Activated T-cell treated with anti-CD3 and anti-CD28 coated beads, Interleukin-2, amount 50 U/mL, for 4 hours (primary cell): ENCODE measurements at regions not wholly inside any gene's neighbourhood (a gene's known extent, or its start where the extent isn't known, plus 50 kb on each side); places are given as distances from the start of the nearest gene placed in this dataset.

ENCODE experiments used
- ATAC-seq, 2 donors: fragments of 200-7000 bp; cut with Tn5 transposase; one replicate each; pipeline ENCODE4 v1.10.0; 2021
- DNase-seq: peaks from one replicate; pipeline ENCODE4 v3.0.0-alpha.2; 2020
- H3K27me3 Mint-ChIP-seq: one replicate; pipeline ENCODE4 v1.8.0; 2021; ENCODE audit warnings: low read depth, mixed read lengths
- H3K36me3 Mint-ChIP-seq: one replicate; pipeline ENCODE4 v1.8.0; 2022; ENCODE audit warnings: mixed read lengths; ENCODE audit not compliant: insufficient read depth
- H3K4me1 Mint-ChIP-seq: one replicate; pipeline ENCODE4 v1.8.0; 2021; ENCODE audit warnings: low read depth, mixed read lengths
- H3K4me3 Mint-ChIP-seq: one replicate; pipeline ENCODE4 v1.8.0; 2021; ENCODE audit warnings: mild to moderate bottlenecking, moderate library complexity, mixed read lengths
- H3K9me3 Mint-ChIP-seq: one replicate; pipeline ENCODE4 v1.8.0; 2021; ENCODE audit warnings: mixed read lengths

DNA sequence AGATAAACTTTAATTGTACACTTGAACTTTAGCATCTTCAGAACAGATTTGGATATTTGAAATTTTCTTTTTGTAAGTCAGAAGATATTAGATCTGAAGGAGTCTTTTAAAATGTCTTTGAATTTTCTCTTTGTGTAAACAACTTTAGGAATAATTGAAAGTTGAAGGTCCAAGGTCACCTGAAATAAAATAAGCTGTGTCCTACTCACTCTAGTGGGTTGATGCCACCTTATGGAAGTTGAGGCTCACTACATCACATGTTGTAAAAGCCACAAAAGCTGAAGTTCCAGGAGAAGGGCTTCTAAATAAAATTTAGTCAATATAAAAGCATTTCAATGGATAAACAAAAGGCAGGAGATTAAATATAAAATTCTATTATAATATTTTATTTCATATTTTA is 122.0 kb upstream of the ATXN7L3B start:
- Mint-ChIP-seq H3K27me3 (peaks cover 2% of the 10 kb centered on the region), H3K4me3 (no peak overlapping the region), H3K36me3 (no peaks in the 10 kb centered on the region), H3K4me1 (no peaks in the 10 kb centered on the region), H3K9me3 (no peaks in the 10 kb centered on the region)
- ATAC-seq = no peak
- DNase-seq = no peak

DNA sequence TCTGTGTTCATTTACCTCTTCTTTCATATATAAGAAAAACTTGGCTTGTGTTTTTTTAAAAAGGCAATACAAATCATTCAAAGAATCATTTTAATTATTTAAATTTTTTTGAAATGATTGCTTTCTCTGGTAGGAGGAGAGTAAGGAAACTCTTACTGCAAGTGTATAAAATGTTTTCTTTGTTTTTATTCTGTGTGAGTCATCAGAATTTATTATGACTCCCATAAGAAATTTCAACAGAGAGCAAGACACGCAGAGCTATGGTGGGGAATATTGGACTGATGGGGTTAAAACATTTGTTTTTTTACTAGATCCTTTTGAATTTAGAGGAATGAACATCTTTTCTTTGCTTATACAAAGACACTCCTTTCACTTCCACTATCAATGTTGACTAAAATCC is 119.1 kb upstream of the ATXN7L3B start:
- Mint-ChIP-seq H3K27me3 (peaks cover 2% of the 10 kb centered on the region), H3K36me3 (no peaks in the 10 kb centered on the region), H3K4me1 (no peaks in the 10 kb centered on the region), H3K9me3 (no peaks in the 10 kb centered on the region), H3K4me3 (no peak overlapping the region)
- no peak for DNase-seq
- ATAC-seq = no peak

DNA sequence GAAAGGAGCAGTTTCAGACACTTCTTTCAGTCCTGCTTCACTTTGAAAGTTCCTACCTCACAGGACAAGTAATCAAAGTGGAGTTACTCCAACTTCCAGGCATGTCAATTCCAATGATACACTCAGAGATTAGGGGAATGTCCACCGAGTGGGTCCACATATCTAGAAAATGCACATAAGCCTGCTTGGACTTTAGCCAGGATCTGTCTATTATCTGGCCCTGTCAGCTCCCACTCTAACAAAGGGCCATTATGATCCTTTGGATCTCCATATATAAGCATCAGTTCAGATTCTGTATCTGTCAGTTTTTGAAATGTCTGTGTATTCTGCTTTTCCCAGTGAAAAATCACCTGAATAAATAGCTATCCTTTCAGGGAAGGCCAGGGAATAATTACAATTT is 112.9 kb upstream of the ATXN7L3B start:
- Mint-ChIP-seq H3K4me3 (no peak overlapping the region), H3K4me1 (no peaks in the 10 kb centered on the region), H3K27me3 (no peaks in the 10 kb centered on the region), H3K36me3 (no peaks in the 10 kb centered on the region), H3K9me3 (peaks cover 3% of the 10 kb centered on the region)
- ATAC-seq = no peak
- no peak for DNase-seq

DNA sequence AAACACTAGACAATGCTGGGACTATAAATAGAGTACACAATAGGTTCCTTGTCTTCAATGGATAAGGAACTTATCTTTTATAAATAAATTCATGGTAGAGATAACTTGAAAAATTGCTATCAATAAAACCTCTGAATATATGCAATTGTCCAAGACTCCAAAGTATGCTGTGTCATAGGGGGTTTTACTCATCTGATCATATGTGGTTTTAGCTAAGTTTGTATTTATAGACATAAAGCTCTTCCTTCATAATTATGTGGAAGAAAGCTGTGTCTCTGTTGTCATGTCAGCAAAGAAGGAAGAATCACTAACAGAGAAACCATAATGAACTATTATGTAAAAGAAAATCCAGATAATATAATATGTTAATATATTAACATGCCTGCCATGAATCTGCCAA is 111.5 kb upstream of the ATXN7L3B start:
- ATAC-seq = no peak
- Mint-ChIP-seq H3K36me3 (no peaks in the 10 kb centered on the region), H3K4me3 (no peak overlapping the region)

DNA sequence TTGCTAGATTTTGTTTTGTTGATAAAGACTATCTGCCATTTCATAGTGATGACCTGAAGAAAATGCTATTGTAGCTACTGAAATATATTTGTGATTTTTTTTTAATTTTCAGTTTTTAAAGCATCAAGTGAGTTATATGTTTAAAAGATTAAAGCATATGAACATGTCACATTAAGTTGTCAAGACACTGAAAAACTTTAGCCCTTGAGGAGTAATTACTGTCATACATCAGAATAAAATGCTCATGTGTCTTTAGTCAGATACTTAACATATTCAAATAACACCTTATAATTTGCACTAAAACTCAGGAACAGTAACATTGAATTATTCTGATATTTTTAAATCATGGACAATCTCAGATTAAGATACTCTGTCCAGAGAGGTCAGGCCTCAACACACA is 108.1 kb upstream of the ATXN7L3B start:
- DNase-seq (no peak), ATAC-seq (no peak)
- no peak overlapping the region for H3K4me3 Mint-ChIP-seq
- H3K36me3 Mint-ChIP-seq = no peaks in the 10 kb centered on the region
- peaks cover 3% of the 10 kb centered on the region for H3K27me3 Mint-ChIP-seq
- H3K9me3 Mint-ChIP-seq = peaks cover 3% of the 10 kb centered on the region
- no peaks in the 10 kb centered on the region for H3K4me1 Mint-ChIP-seq

More for the DNA sequence above, 111.5 kb upstream of the ATXN7L3B start:
- H3K4me1 Mint-ChIP-seq = no peaks in the 10 kb centered on the region
- H3K9me3 Mint-ChIP-seq = peaks cover 3% of the 10 kb centered on the region
- H3K27me3 Mint-ChIP-seq = no peaks in the 10 kb centered on the region
- DNase-seq = no peak

DNA sequence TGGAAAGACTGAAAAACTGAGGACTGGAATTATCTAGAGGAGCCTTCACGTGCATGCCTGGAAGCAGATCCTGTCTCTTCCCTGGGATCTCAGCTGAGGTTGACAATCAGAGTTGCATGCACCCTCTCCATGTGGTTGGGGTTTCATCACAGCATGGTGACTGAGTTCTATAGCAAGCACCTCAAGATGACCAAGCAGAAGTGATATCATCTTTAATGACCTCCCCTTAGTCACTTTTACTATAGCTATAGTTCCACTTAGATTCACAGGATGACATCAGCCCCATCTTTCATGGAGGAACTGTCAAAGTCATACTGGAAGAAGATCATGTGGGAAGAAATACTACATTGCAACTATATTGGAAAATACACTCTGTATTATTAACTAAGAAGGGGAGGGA is 105.8 kb upstream of the ATXN7L3B start:
- peaks cover 3% of the 10 kb centered on the region for H3K27me3 Mint-ChIP-seq
- DNase-seq (no peak), ATAC-seq (no peak)
- H3K36me3 Mint-ChIP-seq = no peaks in the 10 kb centered on the region
- no peaks in the 10 kb centered on the region for H3K4me1 Mint-ChIP-seq
- peaks cover 5% of the 10 kb centered on the region for H3K9me3 Mint-ChIP-seq
- H3K4me3 Mint-ChIP-seq = no peak overlapping the region

DNA sequence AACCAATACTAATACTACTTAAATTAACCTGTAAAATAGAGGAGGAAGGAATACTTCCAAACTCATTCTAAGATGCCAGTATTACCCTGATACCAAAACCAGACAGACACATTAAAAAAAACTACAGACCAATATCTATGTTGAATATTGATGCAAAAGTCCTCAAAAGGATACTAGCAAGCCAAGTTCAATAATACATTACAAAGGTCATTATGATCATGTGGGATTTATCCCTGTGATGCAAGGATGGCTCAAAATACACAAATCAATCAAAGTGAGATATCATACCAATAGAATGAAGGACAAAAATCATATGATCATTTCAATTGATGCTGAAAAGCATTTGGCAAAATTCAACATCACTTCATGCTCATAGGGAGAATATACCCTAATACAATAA is 97.2 kb upstream of the ATXN7L3B start:
- Mint-ChIP-seq H3K9me3 (peaks cover 3% of the 10 kb centered on the region), H3K4me1 (no peaks in the 10 kb centered on the region), H3K27me3 (peaks cover 14% of the 10 kb centered on the region), H3K4me3 (no peak overlapping the region), H3K36me3 (no peaks in the 10 kb centered on the region)
- no peak for DNase-seq
- no peak for ATAC-seq

DNA sequence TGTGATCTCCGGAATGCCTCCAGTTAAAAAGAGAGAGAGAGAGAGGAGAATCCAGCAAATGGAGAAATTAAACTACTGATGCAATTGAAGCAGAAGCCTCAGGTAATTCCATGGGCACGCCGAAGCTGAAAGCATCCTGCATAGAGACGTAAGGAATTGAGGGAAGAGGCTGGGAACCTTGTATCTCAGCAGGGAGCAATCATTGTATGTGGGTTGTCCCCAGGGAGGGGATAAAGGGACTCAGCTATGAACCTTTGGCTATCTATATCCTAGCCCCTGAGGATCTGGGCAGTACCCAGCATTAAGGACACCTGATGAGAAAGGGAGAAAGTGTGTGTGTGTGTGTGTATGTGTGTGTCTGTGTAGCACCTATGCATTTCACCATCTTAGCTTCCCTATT is 95.8 kb upstream of the ATXN7L3B start:
- Mint-ChIP-seq H3K9me3 (no peaks in the 10 kb centered on the region), H3K36me3 (no peaks in the 10 kb centered on the region), H3K4me1 (no peaks in the 10 kb centered on the region), H3K27me3 (peaks cover 14% of the 10 kb centered on the region), H3K4me3 (no peak overlapping the region)
- ATAC-seq (no peak), DNase-seq (no peak)

DNA sequence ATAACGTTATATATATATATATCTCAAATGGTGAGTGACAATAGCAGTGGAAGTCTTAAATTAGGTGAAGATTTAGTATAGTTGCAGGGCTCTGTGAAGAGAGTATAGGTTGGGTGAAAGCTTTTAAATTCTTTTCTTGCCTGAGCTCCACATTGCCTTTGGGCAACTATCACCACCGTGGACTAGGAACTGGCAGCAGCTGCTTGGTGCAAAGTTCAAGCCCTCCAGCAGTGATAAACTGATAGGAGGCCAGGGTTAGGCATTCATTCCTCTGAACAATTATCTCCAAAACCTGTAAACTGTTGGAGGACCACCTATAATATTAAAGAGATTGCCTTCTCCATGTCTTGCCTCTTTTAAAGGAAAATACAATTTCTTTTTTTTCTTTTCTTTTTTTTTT is 91.2 kb upstream of the ATXN7L3B start:
- Mint-ChIP-seq H3K36me3 (no peaks in the 10 kb centered on the region), H3K4me1 (no peaks in the 10 kb centered on the region), H3K27me3 (peaks cover 2% of the 10 kb centered on the region), H3K9me3 (no peaks in the 10 kb centered on the region), H3K4me3 (no peak overlapping the region)
- ATAC-seq (no peak), DNase-seq (no peak)

DNA sequence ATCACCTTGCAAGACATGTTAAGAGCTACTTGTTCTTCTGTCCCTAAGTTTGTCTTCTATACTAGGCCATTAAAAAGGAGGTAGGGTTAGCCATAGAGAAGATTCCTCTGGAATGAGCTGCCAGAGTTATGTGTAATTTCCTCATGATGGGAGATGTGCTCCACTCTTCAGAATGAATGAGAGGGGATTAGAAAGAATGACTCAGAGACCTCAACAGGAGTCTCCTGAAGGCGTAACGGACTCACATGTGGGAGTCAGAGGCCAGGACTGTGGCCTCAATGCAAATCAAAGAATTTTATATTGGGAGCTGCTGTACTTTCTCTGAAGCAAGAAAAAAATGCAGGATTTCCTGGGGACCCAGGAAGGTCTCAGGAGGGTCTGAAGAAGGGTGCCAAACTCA is 87.8 kb upstream of the ATXN7L3B start:
- no peak for DNase-seq
- no peak for ATAC-seq
- H3K4me1 Mint-ChIP-seq = no peaks in the 10 kb centered on the region
- no peaks in the 10 kb centered on the region for H3K36me3 Mint-ChIP-seq
- H3K27me3 Mint-ChIP-seq = peaks cover 2% of the 10 kb centered on the region
- H3K9me3 Mint-ChIP-seq = no peaks in the 10 kb centered on the region
- no peak overlapping the region for H3K4me3 Mint-ChIP-seq

DNA sequence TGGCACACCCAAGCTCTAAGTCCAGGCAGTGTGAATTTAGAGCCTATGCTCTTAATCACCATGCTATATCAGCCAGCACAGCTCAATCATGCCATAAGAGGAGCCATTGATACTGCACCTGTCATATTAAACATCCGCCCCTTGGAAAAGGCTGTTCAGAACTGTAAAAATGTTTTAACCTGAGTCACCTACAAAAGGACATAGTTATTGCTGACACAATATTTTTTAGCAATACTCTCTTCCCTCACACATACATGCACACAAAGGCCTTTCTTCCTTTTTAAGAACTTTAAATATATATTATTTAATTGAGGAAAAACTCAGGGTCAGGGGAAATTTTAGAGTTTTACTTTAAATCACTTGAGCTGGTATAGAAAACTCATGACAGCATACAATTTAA is 83.5 kb upstream of the ATXN7L3B start:
- Mint-ChIP-seq H3K27me3 (no peaks in the 10 kb centered on the region), H3K36me3 (no peaks in the 10 kb centered on the region), H3K9me3 (no peaks in the 10 kb centered on the region), H3K4me1 (no peaks in the 10 kb centered on the region), H3K4me3 (no peak overlapping the region)
- DNase-seq = no peak
- ATAC-seq = no peak

DNA sequence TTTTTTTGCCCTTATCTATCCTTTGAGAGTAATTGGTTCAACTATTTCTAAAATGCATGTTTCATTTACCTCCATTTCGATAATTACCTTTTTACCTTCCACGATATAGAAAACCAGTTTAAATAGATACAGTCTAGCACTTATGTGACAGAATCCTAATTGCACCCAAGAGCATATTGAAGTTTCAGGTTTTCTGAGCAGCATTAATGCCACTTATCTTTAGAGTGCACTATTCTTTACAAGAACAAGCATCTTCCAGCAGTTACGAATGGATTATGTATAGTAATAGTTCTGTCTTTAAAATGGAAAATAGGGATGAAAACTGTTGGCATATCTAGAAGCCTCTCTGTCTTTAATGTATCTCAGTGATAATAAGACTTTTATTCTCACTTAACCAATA is 82.2 kb upstream of the ATXN7L3B start:
- no peak for ATAC-seq
- no peak overlapping the region for H3K4me3 Mint-ChIP-seq
- no peaks in the 10 kb centered on the region for H3K36me3 Mint-ChIP-seq
- DNase-seq = no peak
- no peaks in the 10 kb centered on the region for H3K9me3 Mint-ChIP-seq
- H3K4me1 Mint-ChIP-seq = no peaks in the 10 kb centered on the region
- H3K27me3 Mint-ChIP-seq = no peaks in the 10 kb centered on the region

DNA sequence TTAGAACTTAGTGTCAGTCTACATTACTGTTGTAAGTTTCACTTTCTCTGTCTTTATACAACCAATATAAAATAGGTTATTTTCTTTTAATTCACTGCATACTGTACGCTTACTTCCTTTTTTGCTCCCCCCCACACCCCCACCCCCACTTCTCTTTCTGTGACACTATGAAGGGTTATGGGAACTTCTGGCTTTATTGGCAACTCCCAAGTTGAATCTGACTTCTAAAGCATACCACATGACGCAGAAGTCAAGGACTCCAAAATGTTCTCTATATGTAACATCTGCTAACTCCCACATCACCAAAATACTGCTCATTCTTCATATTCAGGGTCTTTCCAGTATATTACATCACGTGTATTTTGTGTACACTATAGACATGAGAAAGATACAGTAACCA is 81.2 kb upstream of the ATXN7L3B start:
- H3K27me3 Mint-ChIP-seq = no peaks in the 10 kb centered on the region
- H3K4me1 Mint-ChIP-seq = no peaks in the 10 kb centered on the region
- H3K9me3 Mint-ChIP-seq = no peaks in the 10 kb centered on the region
- ATAC-seq (no peak), DNase-seq (no peak)
- H3K36me3 Mint-ChIP-seq = no peaks in the 10 kb centered on the region
- H3K4me3 Mint-ChIP-seq = no peak overlapping the region

DNA sequence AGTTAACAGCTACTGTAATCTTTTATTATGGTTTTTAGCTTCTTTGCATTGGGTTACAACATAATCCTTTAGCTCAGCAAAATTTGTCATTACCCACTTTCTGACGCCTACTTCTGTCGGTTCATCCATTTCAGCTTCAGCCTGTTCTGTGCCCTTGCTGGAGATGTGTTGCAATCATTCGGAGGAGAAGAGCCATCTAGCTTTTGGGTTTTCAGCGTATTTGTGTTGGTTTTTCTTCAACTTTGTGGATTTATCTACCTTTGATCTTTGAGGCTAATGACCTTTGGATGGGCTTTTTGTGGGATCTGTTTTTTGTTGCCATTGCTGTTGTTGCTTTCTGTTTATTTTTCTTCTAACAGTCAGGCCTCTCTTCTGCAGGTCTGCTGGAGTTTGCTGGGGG is 69.2 kb upstream of the ATXN7L3B start:
- DNase-seq = no peak

DNA sequence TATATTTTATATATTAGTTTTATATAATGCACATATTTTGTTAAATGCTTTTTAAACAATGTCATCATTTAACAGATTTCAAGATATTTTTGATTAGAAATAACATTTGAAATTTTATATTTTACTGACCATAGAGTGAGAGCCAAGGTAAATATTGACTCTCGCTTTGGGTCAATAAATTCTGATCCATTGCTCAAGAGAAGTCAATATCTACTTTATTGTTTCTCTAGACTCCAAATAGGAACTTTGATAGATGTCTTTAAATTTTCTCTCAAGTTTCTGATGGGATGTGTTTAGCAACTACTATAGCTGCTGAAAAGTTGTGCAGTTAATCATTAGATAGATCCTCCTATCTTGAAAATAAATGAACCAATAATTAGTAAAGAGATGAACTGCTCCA is 61.4 kb upstream of the ATXN7L3B start:
- no peak for ATAC-seq
- Mint-ChIP-seq H3K9me3 (no peaks in the 10 kb centered on the region), H3K4me3 (no peak overlapping the region), H3K36me3 (no peaks in the 10 kb centered on the region), H3K4me1 (no peaks in the 10 kb centered on the region), H3K27me3 (peaks cover 3% of the 10 kb centered on the region)
- no peak for DNase-seq

More for the DNA sequence above, 69.2 kb upstream of the ATXN7L3B start:
- no peak for ATAC-seq
- peaks cover 10% of the 10 kb centered on the region for H3K27me3 Mint-ChIP-seq
- H3K9me3 Mint-ChIP-seq = no peaks in the 10 kb centered on the region
- H3K4me3 Mint-ChIP-seq = no peak overlapping the region
- H3K36me3 Mint-ChIP-seq = no peaks in the 10 kb centered on the region
- no peaks in the 10 kb centered on the region for H3K4me1 Mint-ChIP-seq

DNA sequence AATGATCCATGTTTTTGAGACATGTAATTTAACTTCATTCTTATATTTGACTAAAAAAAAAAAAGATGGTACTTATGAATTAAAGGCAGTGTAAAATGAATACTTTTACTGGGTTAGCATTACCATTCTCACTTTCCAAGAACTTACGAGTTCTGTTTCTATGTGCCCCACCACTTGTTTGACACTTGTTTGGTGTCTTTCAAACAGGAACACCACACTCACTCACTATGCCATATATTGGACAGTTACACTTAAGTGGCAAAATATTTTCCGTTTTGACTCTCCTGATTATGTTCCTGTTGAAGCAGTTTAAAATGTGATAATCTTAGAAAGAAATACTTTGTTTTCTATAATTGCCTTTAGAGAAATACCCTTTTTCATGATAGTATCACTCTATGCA is 56.6 kb upstream of the ATXN7L3B start:
- Mint-ChIP-seq H3K27me3 (no peaks in the 10 kb centered on the region), H3K9me3 (no peaks in the 10 kb centered on the region), H3K36me3 (no peaks in the 10 kb centered on the region), H3K4me1 (no peaks in the 10 kb centered on the region), H3K4me3 (no peak overlapping the region)
- DNase-seq = no peak
- no peak for ATAC-seq
